GM23248 (cell line): ENCODE measurements at regions not wholly inside any gene's neighbourhood (a gene's known extent, or its start where the extent isn't known, plus 50 kb on each side); places are given as distances from the start of the nearest gene placed in this dataset.
"Not testable (repeated sequence)": the region's sequence is repeated elsewhere in the genome, so short reads cannot be mapped to it uniquely, and the experiment has no call there.

ENCODE experiments used
- DNase-seq: peaks from one replicate; pipeline ENCODE4 v3.0.0-alpha.2; 2015
- H2AFZ ChIP-seq: fragments of 200-600 bp; sonication (generic); 2 replicates; pipeline ENCODE4 v1.6.1; 2016; ENCODE audit warnings: antibody characterized with exemption
- H3F3A ChIP-seq: fragments of 200-600 bp; sonication (generic); 2 replicates; pipeline ENCODE4 v1.6.1; 2016; ENCODE audit warnings: mild to moderate bottlenecking, antibody characterized with exemption, mixed run types; ENCODE audit not compliant: insufficient read depth
- H3K27ac ChIP-seq: fragments of 200-600 bp; sonication (generic); 2 replicates; pipeline ENCODE4 v1.5.1; 2016; ENCODE audit warnings: mild to moderate bottlenecking
- H3K27me3 ChIP-seq: fragments of 200-600 bp; sonication (generic); replicated peaks from 2 replicates; pipeline ENCODE4 v1.6.1; 2016; ENCODE audit warnings: mild to moderate bottlenecking; ENCODE audit not compliant: insufficient read depth
- H3K36me3 ChIP-seq: fragments of 200-600 bp; sonication (generic); 2 replicates; pipeline ENCODE4 v1.6.1; 2016; ENCODE audit warnings: low read depth, mild to moderate bottlenecking
- H3K4me1 ChIP-seq: fragments of 200-600 bp; sonication (generic); 2 replicates; pipeline ENCODE4 v1.6.1; 2016; ENCODE audit warnings: mild to moderate bottlenecking; ENCODE audit not compliant: insufficient read depth
- H3K4me2 ChIP-seq: fragments of 200-600 bp; sonication (generic); one replicate; pipeline ENCODE4 v1.6.1; 2016; ENCODE audit warnings: mild to moderate bottlenecking; ENCODE audit not compliant: unreplicated experiment
- H3K4me3 ChIP-seq: fragments of 200-600 bp; sonication (generic); 2 replicates; pipeline ENCODE4 v1.5.1; 2016; ENCODE audit warnings: mild to moderate bottlenecking
- H3K79me2 ChIP-seq: fragments of 200-600 bp; sonication (generic); 2 replicates; pipeline ENCODE4 v1.6.1; 2016; ENCODE audit warnings: mild to moderate bottlenecking; ENCODE audit not compliant: insufficient read depth
- H3K9ac ChIP-seq: fragments of 200-600 bp; sonication (generic); 2 replicates; pipeline ENCODE4 v1.6.1; 2016; ENCODE audit warnings: mild to moderate bottlenecking
- H3K9me2 ChIP-seq: fragments of 200-600 bp; sonication (generic); 2 replicates; pipeline ENCODE4 v1.6.1; 2016; ENCODE audit warnings: mixed run types, mild to moderate bottlenecking, moderate library complexity; ENCODE audit not compliant: insufficient read depth
- H3K9me3 ChIP-seq: fragments of 200-600 bp; sonication (generic); one replicate; pipeline ENCODE4 v1.6.1; 2017; ENCODE audit warnings: low read depth
- H4K20me1 ChIP-seq: fragments of 200-600 bp; sonication (generic); 2 replicates; pipeline ENCODE4 v1.6.0; 2016; ENCODE audit not compliant: insufficient read depth
- EZH2 ChIP-seq: fragments of 200-600 bp; sonication (generic); IDR thresholded peaks from 2 replicates; pipeline ENCODE4 v1.6.1; 2018; ENCODE audit warnings: antibody characterized with exemption, mild to moderate bottlenecking; ENCODE audit not compliant: insufficient read depth, poor library complexity, severe bottlenecking
- EZH2phosphoT487 ChIP-seq: fragments of 200-600 bp; sonication (generic); IDR thresholded peaks from 2 replicates; pipeline ENCODE4 v1.6.1; 2018; ENCODE audit warnings: antibody characterized with exemption, moderate library complexity, mild to moderate bottlenecking, low read depth; ENCODE audit not compliant: insufficient read depth
- WGBS, 2 experiments: methylation state at CpG; one replicate each; pipeline ENCODE4 v1.1.6; 2015 to 2017; ENCODE audit warnings: low lambda C conversion rate in 2 of 2, low coverage in 1 of 2; ENCODE audit errors: missing lambda C conversion rate in 2 of 2; 5-methylcytosine and 5-hydroxymethylcytosine counted together
- in situ Hi-C: fragments of 300-500 bp; cut with MboI; formaldehyde crosslinking; loops from 2 replicates; pipeline ENCODE4 v1.15.0; 2020

DNA sequence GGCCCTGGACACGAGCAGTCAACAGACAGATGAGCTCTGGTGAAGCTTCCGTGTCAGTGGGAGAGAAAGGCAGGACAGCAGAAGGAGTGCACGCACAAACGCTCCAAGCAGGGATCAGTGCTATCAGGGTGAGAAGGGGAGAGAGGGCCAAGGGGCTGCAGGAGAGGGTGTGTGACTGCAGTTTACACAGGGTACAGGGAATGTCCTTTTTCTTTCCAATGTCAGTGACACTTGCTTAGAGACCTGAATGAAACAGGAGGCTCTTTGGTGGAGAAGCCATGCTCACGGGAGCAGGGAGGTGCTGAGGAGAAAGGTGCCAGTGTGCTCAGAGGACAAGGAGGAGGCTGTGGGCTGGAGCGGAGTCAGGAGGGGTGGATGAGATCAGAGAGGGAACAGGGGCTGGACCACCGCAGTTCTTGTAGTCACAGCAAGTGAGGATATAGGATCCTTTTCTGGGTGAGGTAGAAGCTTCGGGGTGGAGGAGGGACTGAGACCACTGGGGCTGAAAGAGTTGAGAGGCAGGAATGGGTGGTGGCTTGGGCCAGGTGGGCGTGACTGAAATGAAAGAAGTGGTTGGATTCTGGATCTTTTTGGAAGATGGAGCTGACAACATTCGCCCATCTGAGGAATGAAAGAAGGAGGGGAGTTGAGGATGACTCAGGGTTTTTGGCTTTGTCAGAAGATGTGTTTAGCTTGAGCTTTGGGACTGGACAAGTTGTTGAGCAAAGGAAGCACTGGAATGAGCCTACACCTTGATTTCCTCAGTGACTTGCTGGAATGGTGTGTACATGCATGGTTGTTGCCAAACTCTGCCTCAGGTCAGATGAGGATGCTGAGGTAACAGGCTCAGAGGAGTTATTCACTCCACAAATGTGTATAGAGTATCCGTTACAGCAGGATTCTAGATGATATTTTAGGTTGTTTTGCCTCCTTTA lies 87.9 kb downstream of the ADAMTS15 start:
- DNase-seq: peak; percentile 38

DNA sequence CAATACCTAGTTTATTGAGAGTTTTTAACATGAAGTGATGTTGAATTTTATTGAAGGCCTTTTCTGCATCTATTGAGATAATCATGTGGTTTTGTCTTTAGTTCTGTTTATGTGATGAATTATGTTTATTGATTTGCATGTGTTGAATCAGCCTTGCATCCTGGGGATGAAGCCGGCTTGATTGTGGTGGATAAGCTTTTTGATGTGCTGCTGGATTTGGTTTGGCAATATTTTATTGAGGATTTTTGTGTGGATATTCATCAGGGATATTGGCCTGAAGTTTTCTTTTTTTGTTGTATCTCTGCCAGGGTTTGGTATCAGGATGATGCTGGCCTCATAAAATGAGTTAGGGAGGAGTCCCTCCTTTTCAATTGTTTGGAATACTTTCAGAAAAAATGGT lies 91.2 kb downstream of the ADAMTS15 start:
- in situ Hi-C loops, H3K4me3 ChIP-seq, H3K9me3 ChIP-seq, H3F3A ChIP-seq, H3K9ac ChIP-seq, DNase-seq, H3K27ac ChIP-seq, H3K9me2 ChIP-seq, H3K79me2 ChIP-seq, H2AFZ ChIP-seq, H3K4me1 ChIP-seq, H3K27me3 ChIP-seq, H3K4me2 ChIP-seq, H4K20me1 ChIP-seq, H3K36me3 ChIP-seq: not testable (repeated sequence)
- WGBS, 2 experiments: 6 to 25% methylated on average over 1 of the region's 1 CpG

More for the DNA sequence above, 87.9 kb downstream of the ADAMTS15 start:
- H3K9me2 ChIP-seq: no peaks in the 10 kb centered on the region
- H4K20me1 ChIP-seq: no peaks in the 10 kb centered on the region
- 0 out of 2 replicates have a peak, but pooled peaks cover 5% of the 10 kb centered on the region for H3K4me1 ChIP-seq
- in situ Hi-C loops: no loop called here
- no peaks in the 10 kb centered on the region; the same call in 1 of the 2 replicates for H3K27me3 ChIP-seq
- WGBS, 2 experiments: 71% methylated on average over 11 of the region's 11 CpGs
- H3K4me2 ChIP-seq: no peak overlapping the region
- H3K9ac ChIP-seq: no peak overlapping the region
- H3K9me3 ChIP-seq: no peaks in the 10 kb centered on the region
- no peak overlapping the region for H3K27ac ChIP-seq
- H3K4me3 ChIP-seq: no peak overlapping the region
- no peak for TF ChIP-seq EZH2
- no peak for TF ChIP-seq EZH2phosphoT487
- no peaks in the 10 kb centered on the region for H3K79me2 ChIP-seq
- no peaks in the 10 kb centered on the region for H3F3A ChIP-seq
- no peaks in the 10 kb centered on the region for H3K36me3 ChIP-seq
- no peak overlapping the region for H2AFZ ChIP-seq

DNA sequence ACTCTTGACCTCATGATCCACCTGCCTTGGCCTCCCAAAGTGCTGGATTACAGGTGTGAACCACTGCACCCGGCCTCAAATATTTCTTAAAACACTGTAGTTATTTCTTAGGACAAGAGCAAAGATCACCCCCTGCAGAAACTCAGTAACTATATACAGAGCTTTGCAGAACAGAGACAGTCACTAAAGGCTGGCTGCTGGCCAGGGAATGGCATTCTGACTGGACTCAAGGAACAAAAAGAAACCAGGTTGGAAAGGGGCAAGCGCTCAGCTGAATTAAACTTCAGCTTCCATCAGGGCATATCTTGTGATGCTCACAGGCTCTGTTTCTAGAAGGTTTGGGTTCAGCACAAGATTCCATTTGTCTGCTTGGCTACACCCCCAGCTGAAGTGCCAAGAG lies 95.8 kb downstream of the ADAMTS15 start:
- H2AFZ ChIP-seq: no peak overlapping the region
- in situ Hi-C loops: no loop called here
- 85 to 97% methylated on average over 2 of the region's 2 CpGs for WGBS, 2 experiments

DNA sequence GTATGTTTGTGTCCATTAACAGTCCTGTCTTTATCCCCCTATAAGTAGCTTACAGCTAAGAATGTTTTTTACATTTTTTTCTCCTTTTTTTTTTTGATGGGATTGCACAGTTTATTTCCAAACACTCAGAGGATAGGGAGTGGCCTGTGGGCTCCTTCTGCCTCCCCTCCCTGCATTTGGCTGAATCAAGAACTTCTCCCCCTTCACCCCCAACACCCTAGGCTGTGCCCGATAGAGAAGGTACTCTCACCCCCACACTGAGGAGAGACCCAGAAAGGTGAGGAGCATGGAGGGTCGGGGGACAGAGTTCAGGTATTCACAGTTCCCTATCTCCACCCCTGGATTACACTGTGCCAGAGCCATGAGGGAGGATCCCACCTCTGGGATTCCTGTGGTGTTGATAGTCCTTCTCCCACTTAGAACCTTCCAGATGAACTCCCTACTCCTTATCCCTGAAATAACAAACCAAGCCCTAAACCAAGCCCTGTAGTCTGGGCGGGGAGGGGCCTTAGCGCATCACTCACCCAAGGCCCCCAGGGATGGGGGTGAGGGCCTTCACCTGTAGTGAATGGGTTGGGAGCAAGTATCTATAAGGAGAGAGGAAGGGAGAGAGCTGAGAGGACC lies 97.1 kb downstream of the ADAMTS15 start:
- no peaks in the 10 kb centered on the region for H3K36me3 ChIP-seq
- no peaks in the 10 kb centered on the region for H3K79me2 ChIP-seq
- WGBS, 2 experiments: 84 to 93% methylated on average over 4 of the region's 4 CpGs
- no peaks in the 10 kb centered on the region for H3K9me3 ChIP-seq
- peaks cover 15% of the 10 kb centered on the region; the same call in 1 of the 2 replicates for H3F3A ChIP-seq
- H2AFZ ChIP-seq: no peak overlapping the region
- H3K27me3 ChIP-seq: 0 out of 2 replicates have a peak, but pooled peaks cover 4% of the 10 kb centered on the region
- in situ Hi-C loops: no loop called here
- no peaks in the 10 kb centered on the region for H4K20me1 ChIP-seq
- no peak overlapping the region for H3K27ac ChIP-seq
- no peak overlapping the region for H3K9ac ChIP-seq
- DNase-seq: no peak
- H3K4me3 ChIP-seq: no peak overlapping the region
- H3K9me2 ChIP-seq: no peaks in the 10 kb centered on the region
- H3K4me1 ChIP-seq: peaks cover 10% of the 10 kb centered on the region; the same call in 1 of the 2 replicates
- no peak for TF ChIP-seq EZH2
- no peak for TF ChIP-seq EZH2phosphoT487
- no peak overlapping the region for H3K4me2 ChIP-seq

More for the DNA sequence above, 95.8 kb downstream of the ADAMTS15 start:
- H3K36me3 ChIP-seq: no peaks in the 10 kb centered on the region
- no peak for DNase-seq
- H3K79me2 ChIP-seq: no peaks in the 10 kb centered on the region
- no peak overlapping the region for H3K27ac ChIP-seq
- H3K4me2 ChIP-seq: no peak overlapping the region
- no peaks in the 10 kb centered on the region for H3K9me3 ChIP-seq
- H3F3A ChIP-seq: peaks cover 12% of the 10 kb centered on the region; the same call in 1 of the 2 replicates
- H3K27me3 ChIP-seq: 0 out of 2 replicates have a peak, but pooled peaks cover 4% of the 10 kb centered on the region
- TF ChIP-seq EZH2: no peak
- no peak for TF ChIP-seq EZH2phosphoT487
- H3K9me2 ChIP-seq: no peaks in the 10 kb centered on the region
- no peaks in the 10 kb centered on the region for H4K20me1 ChIP-seq
- H3K4me1 ChIP-seq: peaks cover 15% of the 10 kb centered on the region; the same call in 1 of the 2 replicates
- no peak overlapping the region for H3K4me3 ChIP-seq
- no peak overlapping the region for H3K9ac ChIP-seq
